GM23248 (cell line): ENCODE measurements at regions not wholly inside any gene's neighbourhood (a gene's known extent, or its start where the extent isn't known, plus 50 kb on each side); places are given as distances from the start of the nearest gene placed in this dataset.

Source experiments
- EZH2 ChIP-seq: fragments of 200-600 bp; sonication (generic); IDR thresholded peaks from 2 replicates; pipeline ENCODE4 v1.6.1; 2018; ENCODE audit warnings: antibody characterized with exemption, mild to moderate bottlenecking; ENCODE audit not compliant: insufficient read depth, poor library complexity, severe bottlenecking
- EZH2phosphoT487 ChIP-seq: fragments of 200-600 bp; sonication (generic); IDR thresholded peaks from 2 replicates; pipeline ENCODE4 v1.6.1; 2018; ENCODE audit warnings: antibody characterized with exemption, moderate library complexity, mild to moderate bottlenecking, low read depth; ENCODE audit not compliant: insufficient read depth

DNA sequence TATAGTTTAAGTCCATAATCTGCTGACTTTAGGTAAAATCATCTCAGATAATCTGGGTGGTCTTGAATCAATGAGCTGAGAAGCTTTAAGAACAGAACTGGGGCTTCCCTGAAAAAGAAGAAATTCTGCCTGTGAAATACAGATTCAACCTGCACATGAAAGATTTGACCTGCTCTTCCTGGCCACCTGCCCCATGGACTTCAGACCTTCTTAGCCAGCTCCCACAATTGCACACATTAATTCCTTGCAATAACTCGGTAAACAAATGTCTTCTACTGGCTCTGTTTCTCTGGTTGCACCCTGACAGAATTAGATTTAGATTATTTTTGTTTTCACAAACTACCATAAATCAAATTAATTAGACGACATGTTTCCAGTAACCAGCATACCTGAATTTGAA, 2117.9 kb upstream of the C9orf72 start:
- TF ChIP-seq EZH2 (no peak), EZH2phosphoT487 (no peak)
